NCI-H510A treated with DMSO at 0.1 percent for 48 hours (cell line): ENCODE measurements at regions not wholly inside any gene's neighbourhood (a gene's known extent, or its start where the extent isn't known, plus 50 kb on each side); places are given as distances from the start of the nearest gene placed in this dataset.

Experiments used
- DNase-seq: peaks from one replicate; lab custom pipeline; 2025; lab: John Stamatoyannopoulos, UW

DNA sequence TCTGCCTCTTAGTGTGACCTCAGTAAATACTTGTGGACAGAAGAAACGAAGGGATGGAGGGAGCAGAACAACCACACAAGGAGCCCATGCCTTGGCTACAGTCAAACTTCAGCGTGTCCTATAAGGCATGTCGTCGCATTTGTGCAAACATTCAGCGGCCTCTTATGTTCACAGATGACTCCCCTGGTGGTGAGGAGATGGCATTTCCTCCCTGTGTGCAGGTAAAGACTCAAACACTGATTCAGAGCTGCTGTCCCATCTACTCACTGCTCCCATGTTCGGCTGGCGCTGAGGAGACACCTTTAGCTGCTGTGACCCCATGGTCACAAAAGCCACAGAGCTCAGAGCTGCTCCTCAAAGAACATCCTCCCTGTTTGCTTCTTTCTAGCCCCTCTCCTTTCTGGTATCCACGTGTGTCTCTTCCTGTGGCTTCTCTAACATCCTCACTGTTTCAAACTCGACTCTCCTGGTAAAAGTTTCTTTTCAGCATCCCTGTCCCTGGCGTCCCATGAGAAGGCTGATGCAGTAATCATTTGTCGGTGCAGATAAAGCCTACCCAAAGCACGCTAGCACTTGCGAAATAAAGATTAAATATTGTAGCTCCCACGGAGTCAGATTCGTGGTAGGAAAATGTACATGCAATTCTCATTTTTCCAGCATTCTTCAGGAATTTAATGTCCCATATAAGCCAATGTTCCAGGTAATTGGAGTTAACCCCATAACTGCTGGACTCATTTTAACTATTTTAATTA is 124.9 kb upstream of the NEBL start:
- DNase-seq = no peak

- no peak for DNase-seq
These were observed 124.1 kb upstream of the NEBL start for GRCh38 chr10:21021231-21021630.

GRCh38 chr10:21020545-21020944 is 123.4 kb upstream of the NEBL start:
- DNase-seq = no peak

DNA sequence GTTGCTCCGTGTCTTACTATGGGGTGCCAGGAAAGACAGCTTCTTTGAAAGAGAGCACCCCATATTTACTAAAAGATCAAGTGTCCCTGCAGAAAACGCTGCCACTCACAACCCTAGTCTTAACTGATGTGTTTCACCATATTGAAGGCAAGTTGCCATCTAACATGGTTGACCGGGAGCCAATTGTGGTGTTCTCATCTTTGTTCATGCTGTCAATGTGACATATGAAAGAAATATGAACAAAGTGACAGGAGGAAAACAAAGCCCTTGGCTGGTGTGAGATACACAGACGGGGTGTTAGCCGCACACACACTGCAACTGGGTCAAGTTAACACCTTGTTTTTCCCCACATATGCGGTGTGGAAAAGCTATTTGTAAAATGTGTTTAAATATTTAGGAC is 122.3 kb upstream of the NEBL start:
- no peak for DNase-seq

DNA sequence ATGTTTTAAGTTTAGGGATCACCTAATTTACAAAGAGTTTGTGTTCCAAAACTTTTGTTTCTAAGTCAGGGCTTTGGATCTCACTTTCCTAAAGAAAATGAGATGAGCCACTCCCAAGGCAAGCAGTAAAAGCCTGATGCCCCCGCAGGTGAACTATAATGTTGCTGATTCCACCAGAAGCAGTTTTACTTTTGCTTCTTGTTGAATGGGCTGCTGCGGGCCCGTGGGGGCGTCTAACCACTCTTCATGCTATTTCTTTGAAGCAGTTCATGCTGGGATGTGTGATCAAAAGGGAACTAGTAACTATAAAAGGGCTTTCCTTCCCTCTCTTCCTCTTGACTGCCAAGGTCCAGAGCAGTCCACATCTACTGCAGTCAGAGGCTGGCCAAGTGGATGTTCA is 118.7 kb upstream of the NEBL start:
- no peak for DNase-seq

GRCh38 chr10:21014141-21014540 is 117.0 kb upstream of the NEBL start:
- DNase-seq = no peak

DNA sequence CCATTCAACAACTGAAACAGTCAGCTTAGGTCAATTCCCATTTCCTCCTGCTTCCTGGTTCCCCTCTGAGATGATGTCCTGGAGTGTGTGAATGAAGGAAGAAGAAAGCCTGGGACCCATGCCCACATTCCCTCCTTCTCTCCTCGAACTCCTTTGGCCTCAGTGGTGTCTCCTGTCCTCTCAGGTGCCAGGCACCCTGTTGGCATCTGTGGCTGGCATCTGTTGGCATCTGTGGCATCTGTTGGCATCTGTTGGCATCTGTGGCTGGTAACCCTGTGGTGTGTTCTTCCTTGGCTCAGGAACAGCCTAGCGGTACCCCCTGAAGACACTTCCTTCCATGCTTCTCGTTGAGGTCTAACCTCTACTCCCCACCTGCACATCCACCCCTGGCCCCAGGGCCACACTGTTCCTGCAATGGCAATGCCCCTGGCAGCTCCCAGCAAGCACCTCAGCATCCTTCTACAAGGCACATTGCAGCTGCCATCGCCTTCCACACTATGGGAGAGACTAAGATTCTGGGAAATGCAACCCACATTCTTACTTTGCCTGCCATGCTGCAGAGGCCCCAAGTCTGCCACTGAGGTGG is 114.4 kb upstream of the NEBL start:
- DNase-seq = no peak

DNA sequence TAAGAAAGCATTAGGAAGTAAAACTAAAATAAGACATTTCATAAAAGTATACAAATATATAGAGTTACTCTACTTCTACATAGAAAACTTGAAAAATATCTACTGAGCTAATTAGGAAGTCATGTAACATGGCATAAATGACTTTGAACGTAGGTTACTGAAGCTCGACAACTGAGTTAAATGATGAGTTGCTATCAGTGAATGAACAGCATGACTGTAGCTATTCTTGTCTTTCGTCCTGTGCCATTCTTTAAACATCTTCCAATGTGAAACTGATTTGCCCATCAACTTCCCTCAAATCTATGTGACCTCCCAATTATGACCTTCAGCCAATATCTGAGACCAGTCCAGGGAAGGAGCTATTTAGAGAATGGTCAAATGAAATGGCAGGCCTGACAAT is 113.5 kb upstream of the NEBL start:
- DNase-seq = no peak

- DNase-seq = no peak
These were observed 106.2 kb upstream of the NEBL start for GRCh38 chr10:21003240-21003822.

- DNase-seq = no peak
These were observed 105.2 kb upstream of the NEBL start for GRCh38 chr10:21002091-21002878.

DNA sequence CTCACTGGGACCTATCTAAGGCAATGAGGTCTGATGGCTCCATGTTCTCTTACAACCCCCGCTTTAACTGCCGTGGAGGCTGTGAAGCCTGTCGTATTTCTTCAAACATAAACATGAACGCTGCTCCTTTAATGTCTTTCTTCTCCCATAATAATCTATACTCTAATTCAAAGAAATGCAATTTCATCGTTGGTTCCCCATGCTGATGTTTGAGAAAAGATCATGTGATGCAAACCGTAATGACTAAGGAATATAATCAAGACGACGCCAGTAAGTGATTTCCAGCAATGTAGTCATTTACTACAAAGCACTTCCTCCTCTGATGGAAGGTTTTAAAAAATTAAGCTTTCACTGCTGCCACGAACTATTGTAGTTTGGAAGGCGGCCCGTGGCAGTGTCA is 102.6 kb upstream of the NEBL start:
- DNase-seq = no peak

DNA sequence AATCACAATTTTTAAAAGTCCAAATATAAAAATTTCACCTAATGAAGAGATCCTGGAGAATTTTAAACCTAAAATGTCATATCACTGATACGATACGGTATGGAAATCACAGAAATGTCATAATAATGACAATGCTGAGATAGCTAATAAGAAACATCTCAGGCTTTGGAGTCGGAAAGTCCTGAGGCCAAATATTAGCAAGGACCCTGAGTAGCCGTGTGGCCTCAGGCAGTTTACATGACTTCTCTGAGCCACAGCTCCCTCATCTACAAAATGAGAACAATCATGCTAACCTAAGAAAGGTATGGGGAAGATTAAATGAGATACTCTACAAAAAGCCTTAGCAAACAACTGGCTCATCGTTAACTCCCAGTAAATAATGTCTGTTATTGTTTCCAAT is 100.9 kb upstream of the NEBL start:
- DNase-seq = no peak

- no peak for DNase-seq
These were observed 98.2 kb upstream of the NEBL start for GRCh38 chr10:20995123-20995987.

GRCh38 chr10:20993830-20994527 is 96.9 kb upstream of the NEBL start:
- DNase-seq = no peak

- no peak for DNase-seq
These were observed 96.3 kb upstream of the NEBL start for GRCh38 chr10:20993389-20993788.

GRCh38 chr10:20991526-20991925 is 94.4 kb upstream of the NEBL start:
- DNase-seq = no peak

- DNase-seq = no peak
These were observed 93.5 kb upstream of the NEBL start for GRCh38 chr10:20990604-20991003.

- no peak for DNase-seq
These were observed 91.4 kb upstream of the NEBL start for GRCh38 chr10:20988357-20988983.

- no peak for DNase-seq
These were observed 88.9 kb upstream of the NEBL start for GRCh38 chr10:20986049-20986448.

DNA sequence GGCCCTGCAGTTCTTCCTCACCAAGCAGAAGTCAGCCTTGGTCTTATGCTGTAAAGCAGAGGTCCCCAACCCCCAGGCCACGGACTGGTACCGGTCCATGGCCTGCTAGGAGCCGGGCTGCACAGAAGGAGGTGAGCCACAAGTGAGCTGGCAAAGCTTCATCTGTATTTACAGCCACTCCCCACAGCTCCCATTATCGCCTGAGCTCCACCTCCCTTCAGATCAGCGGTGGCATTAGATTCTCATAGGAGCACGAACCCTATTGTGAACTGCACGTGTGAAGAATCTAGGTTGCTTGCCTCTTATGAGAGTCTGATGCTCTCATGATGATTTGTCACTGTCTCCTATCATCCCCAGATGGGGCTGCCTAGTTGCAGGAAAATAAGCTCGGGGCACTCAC is 87.6 kb upstream of the NEBL start:
- no peak for DNase-seq
